CD4-positive, alpha-beta T cell treated with Interleukin-12 subunit alpha and Interleukin-12 subunit beta, for 1 hour (primary cell): ENCODE measurements at regions not wholly inside any gene's neighbourhood (a gene's known extent, or its start where the extent isn't known, plus 50 kb on each side); places are given as distances from the start of the nearest gene placed in this dataset.
"Not testable (repeated sequence)": the region's sequence is repeated elsewhere in the genome, so short reads cannot be mapped to it uniquely, and the experiment has no call there.

Source experiments
- DNase-seq: peaks from one replicate; pipeline ENCODE4 v3.0.0-alpha.2; 2020

- DNase-seq = no peak
Observed at GRCh38 chr4:23062188-23062587, 369.5 kb downstream of the GBA3 start.

- DNase-seq = no peak
Observed at GRCh38 chr4:23061431-23061830, 368.7 kb downstream of the GBA3 start.

- no peak for DNase-seq
Observed at GRCh38 chr4:23060776-23061175, 368.0 kb downstream of the GBA3 start.

- no peak for DNase-seq
Observed at GRCh38 chr4:23058165-23058776, 365.5 kb downstream of the GBA3 start.

GRCh38 chr4:23041501-23041900 is 348.8 kb downstream of the GBA3 start:
- no peak for DNase-seq

- no peak for DNase-seq
Observed at GRCh38 chr4:23040539-23040938, 347.8 kb downstream of the GBA3 start.

DNA sequence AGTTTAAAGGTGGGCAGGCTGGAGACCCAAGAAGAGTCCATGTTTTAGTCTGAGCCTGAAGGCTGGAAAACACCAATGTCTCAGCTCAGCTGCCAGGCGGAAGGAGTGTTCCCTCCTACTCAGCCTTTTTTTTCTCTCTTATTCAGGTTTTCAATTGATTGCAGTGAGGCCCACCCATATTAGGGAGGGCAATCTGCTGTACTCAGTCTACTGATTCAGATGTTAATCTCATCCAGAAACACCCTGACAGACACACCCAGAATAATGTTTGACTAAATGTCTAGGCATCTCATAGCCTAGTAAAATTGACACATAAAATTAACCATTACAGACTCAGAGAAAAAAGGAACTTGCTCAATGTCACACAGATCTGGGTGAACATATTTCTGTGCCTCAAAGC is 347.1 kb downstream of the GBA3 start:
- no peak for DNase-seq

- DNase-seq = no peak
Observed at GRCh38 chr4:23038626-23039491, 346.1 kb downstream of the GBA3 start.

GRCh38 chr4:23036921-23037495 is 344.3 kb downstream of the GBA3 start:
- DNase-seq = no peak

DNA sequence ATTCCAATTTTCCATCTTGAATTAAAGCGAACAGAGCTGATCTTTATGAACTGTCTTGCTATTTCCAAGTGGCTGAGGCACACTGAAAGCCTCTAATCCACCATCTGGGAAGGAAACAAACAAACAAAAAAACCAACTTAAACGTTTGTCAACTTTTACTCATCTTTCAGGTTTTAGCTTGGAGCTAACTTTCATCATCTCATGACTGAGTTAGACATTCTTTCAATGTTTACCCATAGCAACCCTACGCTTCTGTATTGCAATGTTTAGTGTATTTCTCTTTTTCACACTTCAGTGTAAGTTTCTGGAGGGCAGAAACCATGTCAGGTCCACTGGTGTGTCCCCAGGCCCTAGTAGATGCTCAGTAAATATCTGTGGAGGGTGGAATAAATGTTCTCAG is 343.8 kb downstream of the GBA3 start:
- DNase-seq = no peak

DNA sequence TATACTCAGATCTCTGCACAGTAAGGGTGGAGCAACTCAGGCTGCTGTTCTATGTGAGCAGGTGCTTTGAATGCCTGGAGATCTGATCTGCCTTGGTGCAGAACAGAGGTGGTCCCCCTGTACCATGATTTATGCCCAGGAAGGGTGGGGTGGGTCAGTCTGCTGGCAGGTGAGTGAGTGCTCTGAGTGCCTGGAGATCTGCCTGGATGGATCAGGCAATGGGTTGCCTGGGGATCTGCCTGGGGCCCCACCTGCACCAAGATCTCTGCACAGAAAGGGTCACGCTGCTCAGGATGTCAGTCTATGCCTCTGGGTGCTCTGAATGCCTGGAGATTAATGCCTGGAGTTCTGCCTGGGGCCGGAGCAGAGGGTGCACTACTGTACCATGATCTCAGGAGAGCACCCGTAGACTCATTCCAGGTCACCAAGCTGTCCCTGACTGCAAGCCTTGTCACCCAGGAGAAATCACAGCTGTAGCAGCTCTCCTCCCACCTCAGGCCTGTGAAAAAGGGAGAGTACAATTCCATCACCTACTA is 342.9 kb downstream of the GBA3 start:
- DNase-seq = no peak

DNA sequence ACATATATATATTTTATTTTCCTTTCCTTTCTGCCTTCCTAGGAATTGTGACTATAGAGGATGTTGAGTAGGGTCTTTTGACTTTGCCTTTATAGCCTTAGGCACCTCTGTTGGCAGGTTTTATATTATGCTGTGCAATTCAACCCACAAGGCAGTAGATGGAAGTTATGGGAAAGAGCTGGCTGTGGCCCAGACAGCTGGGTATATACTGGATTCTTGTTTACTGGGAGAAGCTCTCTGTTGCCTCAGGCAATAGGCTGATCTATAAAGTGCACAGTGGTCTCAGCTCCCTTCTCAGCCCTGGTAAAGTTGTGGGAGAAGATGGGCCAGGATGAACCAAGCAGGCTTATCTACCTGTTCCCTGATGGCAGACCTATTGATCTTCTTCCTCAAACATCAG is 342.0 kb downstream of the GBA3 start:
- no peak for DNase-seq

DNA sequence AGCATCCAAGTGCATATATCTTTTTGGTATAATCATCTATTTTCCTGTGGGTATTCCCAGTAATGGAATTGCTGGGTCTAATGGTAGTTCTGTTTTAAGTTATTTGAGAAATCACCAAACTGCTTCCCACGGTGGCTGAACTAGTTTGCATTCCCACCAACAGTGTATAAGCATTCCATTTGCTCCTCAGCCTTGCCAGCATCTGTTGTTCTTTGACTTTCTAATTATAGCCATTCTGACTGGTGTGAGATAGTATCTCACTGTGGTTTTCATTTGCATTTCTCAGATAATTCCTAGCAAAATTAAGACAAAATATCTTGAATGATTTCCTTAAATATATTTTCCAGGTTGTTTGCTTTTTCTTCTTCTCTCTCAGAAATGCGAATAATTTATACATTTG is 341.1 kb downstream of the GBA3 start:
- DNase-seq = no peak

DNA sequence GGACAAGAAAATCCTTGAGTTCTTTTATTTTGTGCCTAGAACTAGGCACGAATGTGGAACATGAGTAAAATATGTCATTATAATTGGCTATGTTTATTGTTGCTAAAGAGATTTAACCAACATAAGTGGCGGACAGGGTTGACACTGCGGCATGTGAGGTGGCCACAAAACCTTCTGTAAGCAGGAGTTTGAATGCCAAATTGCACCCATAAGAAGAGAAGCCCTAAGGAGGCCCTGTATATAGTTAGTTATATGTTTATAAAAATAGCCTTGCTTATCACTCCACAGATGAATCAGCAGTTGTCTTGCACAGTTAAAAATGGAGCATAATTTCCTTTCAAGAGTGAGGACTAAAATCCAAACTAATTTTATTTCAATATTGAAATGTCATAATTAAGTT is 336.1 kb downstream of the GBA3 start:
- no peak for DNase-seq

DNA sequence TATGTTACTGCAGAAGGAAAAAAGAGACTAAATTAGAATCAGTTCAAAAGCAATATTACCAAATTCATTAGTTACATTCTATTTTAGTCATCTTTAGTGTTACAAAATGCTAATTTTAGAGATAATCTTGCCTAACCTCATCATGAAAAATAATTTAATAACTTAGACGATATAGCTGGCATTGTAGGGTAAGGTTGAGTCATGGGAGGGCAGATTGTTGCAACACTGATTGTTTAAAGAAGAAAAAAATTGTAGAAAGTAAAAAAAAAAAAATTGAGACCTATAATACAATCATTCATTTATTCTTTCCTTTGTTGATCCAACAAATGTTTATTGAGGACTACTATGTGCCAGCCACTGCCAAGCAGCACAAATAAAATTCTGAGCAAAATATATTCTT is 330.9 kb downstream of the GBA3 start:
- no peak for DNase-seq

DNA sequence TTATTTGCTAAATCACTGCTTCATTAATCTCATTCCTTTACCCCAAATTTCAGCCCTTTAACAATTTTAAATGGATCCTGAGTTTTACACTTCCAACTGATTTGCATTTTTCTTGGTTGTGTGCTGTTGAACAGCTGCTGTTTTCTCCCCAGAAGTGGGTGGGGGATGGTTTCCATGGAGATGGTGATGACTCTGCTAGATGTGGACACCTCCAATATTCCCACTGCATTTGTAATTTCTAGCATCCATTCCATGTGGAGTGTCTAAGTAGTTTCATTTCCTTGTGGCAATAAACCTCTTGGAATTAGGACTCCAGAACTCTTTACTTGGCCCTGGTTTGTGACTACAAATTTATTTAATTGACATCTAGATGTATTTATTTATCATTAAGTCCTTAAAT is 330.4 kb downstream of the GBA3 start:
- no peak for DNase-seq

DNA sequence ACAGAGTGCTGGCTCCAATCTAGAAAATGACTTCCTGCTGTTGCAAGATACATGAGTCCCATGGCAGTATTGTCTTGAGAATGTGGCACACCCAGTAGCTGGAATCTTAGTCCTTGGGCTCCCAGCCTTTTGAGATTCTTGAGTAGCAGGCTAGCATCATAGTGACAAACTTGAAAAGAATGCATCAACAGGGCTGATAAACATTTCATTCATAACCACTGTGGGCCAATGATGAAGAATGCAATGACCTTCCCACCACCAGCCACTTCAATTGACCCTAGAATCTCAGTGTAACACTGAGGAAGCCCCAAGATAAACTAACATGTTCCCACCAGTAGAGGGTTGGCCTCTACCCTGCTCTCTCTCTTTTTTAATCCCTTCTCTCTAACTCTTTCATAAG is 329.3 kb downstream of the GBA3 start:
- DNase-seq = no peak

DNA sequence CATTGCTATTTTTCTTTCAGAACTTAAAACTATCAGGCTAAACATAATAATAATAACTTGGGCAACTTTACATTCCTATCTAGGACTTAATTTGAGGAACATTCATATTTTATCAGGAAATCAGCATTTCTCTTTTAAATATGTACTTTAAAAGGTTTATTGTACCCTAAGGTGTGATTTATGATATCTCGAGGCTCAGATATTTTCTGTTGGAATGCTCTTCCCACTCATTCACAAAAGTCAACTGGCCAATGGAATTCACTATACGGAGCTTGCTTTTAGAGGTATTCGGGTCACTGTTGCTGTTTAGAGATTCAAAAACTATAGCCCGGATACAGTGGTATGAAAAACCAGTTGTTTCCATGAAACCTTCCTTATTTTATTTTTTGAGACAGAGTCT is 328.3 kb downstream of the GBA3 start:
- no peak for DNase-seq

DNA sequence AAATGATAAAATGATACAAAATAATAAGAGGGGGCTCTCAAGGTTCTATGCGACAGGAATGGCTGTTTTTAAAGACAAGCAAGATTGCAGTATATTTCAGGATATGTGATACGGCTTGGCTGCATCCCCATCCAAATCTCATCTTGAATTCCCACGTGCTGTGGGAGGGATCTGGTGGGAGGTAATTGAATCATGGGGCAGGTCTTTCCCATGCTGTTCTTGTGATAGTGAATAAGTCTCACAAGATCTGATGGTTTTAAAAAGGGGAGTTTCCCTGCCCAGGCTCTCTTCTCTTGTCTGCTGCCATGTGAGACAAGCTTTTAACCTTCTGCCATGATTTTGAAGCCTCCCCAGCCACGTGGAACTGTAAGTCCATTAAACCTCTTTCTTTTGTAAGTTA is 327.7 kb downstream of the GBA3 start:
- DNase-seq = not testable (repeated sequence)

- no peak for DNase-seq
Observed at GRCh38 chr4:23016981-23017380, 324.2 kb downstream of the GBA3 start.

- no peak for DNase-seq
Observed at GRCh38 chr4:23015821-23016220, 323.1 kb downstream of the GBA3 start.

- no peak for DNase-seq
Observed at GRCh38 chr4:23009093-23009492, 316.4 kb downstream of the GBA3 start.

DNA sequence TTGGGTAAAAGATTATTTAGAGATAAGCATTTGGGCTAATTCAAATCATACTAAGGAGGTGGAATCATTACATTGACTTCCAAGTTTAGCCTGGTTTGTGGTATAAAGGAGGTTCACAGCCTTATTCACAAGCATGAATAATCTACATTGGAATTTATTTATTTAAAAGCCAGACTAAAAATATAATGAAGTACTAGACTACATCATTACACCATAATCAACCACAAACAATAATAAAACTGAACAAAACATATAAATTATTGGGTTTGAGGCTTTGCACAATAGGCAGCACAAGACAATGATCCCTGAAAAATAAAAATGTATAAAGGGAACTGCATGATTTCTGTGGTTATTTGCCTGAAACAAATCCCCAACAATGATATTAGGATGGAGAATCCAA is 314.0 kb downstream of the GBA3 start:
- DNase-seq = no peak

DNA sequence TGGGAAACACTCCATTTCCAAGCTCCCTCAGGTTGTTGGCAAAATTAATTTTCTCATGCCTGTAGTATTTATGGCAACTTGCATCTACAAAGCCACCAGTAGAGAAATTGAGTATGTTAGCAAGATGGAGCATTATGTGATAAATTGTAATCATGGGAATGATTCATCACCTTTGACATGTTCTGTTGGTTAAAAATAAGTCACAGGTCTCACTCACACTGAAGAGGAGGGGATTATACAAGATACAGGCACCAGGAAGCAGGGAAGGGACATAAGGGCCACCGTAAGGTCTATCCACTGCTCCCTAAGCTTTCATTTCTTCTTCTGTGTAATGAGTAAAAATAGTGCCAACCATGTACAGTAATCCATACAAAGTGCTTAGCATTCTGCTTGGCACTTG is 313.0 kb downstream of the GBA3 start:
- DNase-seq = no peak
